NB4 (cell line): ENCODE measurements at regions not wholly inside any gene's neighbourhood (a gene's known extent, or its start where the extent isn't known, plus 50 kb on each side); places are given as distances from the start of the nearest gene placed in this dataset.

Experiments used
- POLR2A ChIP-seq: IDR thresholded peaks from 2 replicates; pipeline ENCODE4 v1.6.1; 2011; ENCODE audit warnings: mild to moderate bottlenecking; ENCODE audit not compliant: insufficient read length; ENCODE audit errors: extremely low read depth
- TF ChIP-seq, protein P1 (sequence below): IDR thresholded peaks from 2 replicates; pipeline ENCODE4 v1.6.1; 2011; ENCODE audit warnings: low read depth, low read length
- TF ChIP-seq, protein P2 (sequence below): IDR thresholded peaks from one replicate; pipeline ENCODE4 v1.5.1; 2012; ENCODE audit warnings: low read depth, low read length

DNA sequence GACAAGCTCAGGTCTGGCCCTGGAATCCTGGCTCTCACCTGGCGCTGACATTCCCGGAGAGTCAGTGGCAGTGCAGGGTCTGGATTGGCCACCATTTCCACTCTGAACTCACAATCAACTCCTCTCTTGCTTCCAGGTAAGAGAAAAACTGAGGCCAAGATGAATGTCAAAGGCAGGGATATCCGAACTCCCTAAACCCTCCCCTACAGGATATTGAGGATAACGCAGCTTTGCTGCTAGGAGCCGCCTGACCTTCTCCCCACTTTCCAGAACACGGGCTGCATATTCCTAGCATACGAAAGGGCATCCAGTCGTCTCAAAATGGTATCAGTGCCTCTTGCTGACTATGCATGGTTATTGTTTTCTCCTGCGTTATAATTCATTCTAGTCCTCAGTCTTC is 473.4 kb downstream of the SOX9 start:
- TF ChIP-seq, protein P1, sequence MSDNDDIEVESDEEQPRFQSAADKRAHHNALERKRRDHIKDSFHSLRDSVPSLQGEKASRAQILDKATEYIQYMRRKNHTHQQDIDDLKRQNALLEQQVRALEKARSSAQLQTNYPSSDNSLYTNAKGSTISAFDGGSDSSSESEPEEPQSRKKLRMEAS = no peak
- TF ChIP-seq, protein P2, sequence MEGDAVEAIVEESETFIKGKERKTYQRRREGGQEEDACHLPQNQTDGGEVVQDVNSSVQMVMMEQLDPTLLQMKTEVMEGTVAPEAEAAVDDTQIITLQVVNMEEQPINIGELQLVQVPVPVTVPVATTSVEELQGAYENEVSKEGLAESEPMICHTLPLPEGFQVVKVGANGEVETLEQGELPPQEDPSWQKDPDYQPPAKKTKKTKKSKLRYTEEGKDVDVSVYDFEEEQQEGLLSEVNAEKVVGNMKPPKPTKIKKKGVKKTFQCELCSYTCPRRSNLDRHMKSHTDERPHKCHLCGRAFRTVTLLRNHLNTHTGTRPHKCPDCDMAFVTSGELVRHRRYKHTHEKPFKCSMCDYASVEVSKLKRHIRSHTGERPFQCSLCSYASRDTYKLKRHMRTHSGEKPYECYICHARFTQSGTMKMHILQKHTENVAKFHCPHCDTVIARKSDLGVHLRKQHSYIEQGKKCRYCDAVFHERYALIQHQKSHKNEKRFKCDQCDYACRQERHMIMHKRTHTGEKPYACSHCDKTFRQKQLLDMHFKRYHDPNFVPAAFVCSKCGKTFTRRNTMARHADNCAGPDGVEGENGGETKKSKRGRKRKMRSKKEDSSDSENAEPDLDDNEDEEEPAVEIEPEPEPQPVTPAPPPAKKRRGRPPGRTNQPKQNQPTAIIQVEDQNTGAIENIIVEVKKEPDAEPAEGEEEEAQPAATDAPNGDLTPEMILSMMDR = no peak
- TF ChIP-seq POLR2A = no peak
